Rectal smooth muscle tissue (tissue), 1 donor: ENCODE measurements at regions not wholly inside any gene's neighbourhood (a gene's known extent, or its start where the extent isn't known, plus 50 kb on each side); places are given as distances from the start of the nearest gene placed in this dataset.
A peak's percentile ranks its signal among the peaks of the same experiment; 100 is the strongest.

ENCODE experiments used
- H3K27ac ChIP-seq: one replicate; pipeline ENCODE4 v1.7.0; 2013; ENCODE audit warnings: low read depth, low read length, inconsistent platforms
- H3K27me3 ChIP-seq: one replicate; pipeline ENCODE4 v1.7.0; 2013; ENCODE audit warnings: low read length; ENCODE audit not compliant: control insufficient read depth, insufficient read depth
- H3K36me3 ChIP-seq: one replicate; pipeline ENCODE4 v1.7.0; 2013; ENCODE audit warnings: low read length; ENCODE audit not compliant: control insufficient read depth, insufficient read depth
- H3K4me1 ChIP-seq: one replicate; pipeline ENCODE4 v1.7.0; 2013; ENCODE audit warnings: low read length; ENCODE audit not compliant: control insufficient read depth, insufficient read depth
- H3K4me3 ChIP-seq: one replicate; pipeline ENCODE4 v1.7.0; 2013; ENCODE audit warnings: low read length
- H3K9ac ChIP-seq: one replicate; pipeline ENCODE4 v1.7.0; 2013; ENCODE audit warnings: low read length

- Histone ChIP-seq H3K4me1 (no peaks in the 10 kb centered on the region), H3K4me3 (no peak overlapping the region), H3K27me3 (no peaks in the 10 kb centered on the region), H3K36me3 (no peaks in the 10 kb centered on the region), H3K9ac (no peak overlapping the region), H3K27ac (no peak overlapping the region)
Measured at GRCh38 chrX:38893441-38893840, 92.2 kb downstream of the MID1IP1 start.

DNA sequence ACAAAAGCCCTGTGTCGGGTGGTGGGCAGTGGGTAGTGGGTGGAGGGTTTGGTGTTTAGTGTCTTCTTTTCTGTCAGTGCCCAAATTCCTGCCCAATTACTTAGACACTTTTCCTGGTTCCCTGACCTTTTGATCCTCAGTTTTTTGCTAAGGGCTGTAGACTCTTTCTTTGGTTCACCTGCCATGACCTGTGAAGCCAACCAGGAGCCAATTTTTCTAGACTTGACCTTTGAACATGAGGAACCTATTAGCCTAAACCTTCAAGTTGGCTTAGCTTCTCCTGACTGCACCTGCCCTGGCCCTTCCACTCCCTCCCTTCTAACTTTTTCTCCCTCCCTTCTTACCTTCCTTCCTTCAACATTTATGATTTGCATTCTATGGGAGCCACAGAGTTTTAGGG, 94.5 kb downstream of the MID1IP1 start:
- Histone ChIP-seq H3K4me1 (no peaks in the 10 kb centered on the region), H3K36me3 (no peaks in the 10 kb centered on the region), H3K27ac (no peak overlapping the region), H3K4me3 (no peak overlapping the region), H3K9ac (no peak overlapping the region), H3K27me3 (no peaks in the 10 kb centered on the region)

DNA sequence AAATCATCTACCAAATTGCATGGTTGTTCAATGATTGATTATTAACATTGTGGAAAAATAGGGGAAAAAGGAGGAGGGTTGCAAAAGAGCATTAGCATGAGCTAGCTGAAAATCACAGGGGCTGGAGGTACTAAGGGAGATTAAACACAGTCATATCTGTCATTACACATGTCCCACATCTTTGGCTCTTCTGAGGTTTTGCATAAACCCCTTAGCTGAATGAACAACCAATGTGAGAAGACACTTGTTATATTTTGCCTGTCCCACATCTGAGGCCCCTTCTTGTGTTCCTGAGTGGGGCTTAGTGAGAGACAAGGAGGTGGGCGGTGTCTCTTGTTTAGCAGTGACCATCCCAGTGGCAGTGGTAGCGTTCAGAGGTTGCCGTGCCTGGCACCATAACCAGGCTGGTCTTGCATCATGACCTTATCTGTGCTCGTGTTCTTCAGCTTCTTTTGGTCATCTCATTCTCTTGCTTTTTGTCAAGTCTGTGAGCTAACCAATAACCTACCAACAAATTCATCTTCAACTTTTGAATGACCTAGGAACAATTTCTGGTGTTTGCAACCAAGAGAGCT, 95.6 kb downstream of the MID1IP1 start:
- no peak overlapping the region for H3K4me3 ChIP-seq
- H3K27ac ChIP-seq, result no peak overlapping the region
- no peaks in the 10 kb centered on the region for H3K27me3 ChIP-seq
- H3K9ac ChIP-seq, result no peak overlapping the region
- H3K36me3 ChIP-seq, result no peaks in the 10 kb centered on the region
- H3K4me1 ChIP-seq, result no peaks in the 10 kb centered on the region

GRCh38 chrX:38898261-38898660, 97.0 kb downstream of the MID1IP1 start:
- no peak overlapping the region for H3K27ac ChIP-seq

DNA sequence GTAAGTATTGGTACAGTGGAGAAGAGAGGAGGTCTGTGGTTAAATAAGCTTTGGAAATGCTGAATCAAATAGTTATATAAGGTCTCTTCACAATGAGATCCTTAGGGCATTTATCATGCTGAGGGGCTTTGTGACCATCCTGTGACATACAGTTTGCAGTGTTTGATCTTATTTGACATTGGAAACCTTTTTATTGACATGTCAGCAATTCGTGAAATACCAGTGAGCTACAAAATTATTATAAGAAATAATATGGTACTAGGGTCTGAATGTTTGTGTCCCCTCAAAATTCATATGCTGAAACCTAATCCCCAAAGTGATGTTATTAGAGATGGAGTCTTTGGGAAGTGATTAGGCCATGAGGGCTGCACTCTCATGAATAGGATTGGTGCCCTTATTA, 98.4 kb downstream of the MID1IP1 start:
- no peaks in the 10 kb centered on the region for H3K27me3 ChIP-seq
- H3K9ac ChIP-seq, result no peak overlapping the region
- H3K36me3 ChIP-seq, result no peaks in the 10 kb centered on the region
- no peak overlapping the region for H3K27ac ChIP-seq
- no peak overlapping the region for H3K4me3 ChIP-seq
- no peaks in the 10 kb centered on the region for H3K4me1 ChIP-seq

More at GRCh38 chrX:38898261-38898660, 97.0 kb downstream of the MID1IP1 start:
- no peaks in the 10 kb centered on the region for H3K36me3 ChIP-seq
- H3K4me1 ChIP-seq, result no peaks in the 10 kb centered on the region
- no peak overlapping the region for H3K9ac ChIP-seq
- no peaks in the 10 kb centered on the region for H3K27me3 ChIP-seq
- H3K4me3 ChIP-seq, result no peak overlapping the region

DNA sequence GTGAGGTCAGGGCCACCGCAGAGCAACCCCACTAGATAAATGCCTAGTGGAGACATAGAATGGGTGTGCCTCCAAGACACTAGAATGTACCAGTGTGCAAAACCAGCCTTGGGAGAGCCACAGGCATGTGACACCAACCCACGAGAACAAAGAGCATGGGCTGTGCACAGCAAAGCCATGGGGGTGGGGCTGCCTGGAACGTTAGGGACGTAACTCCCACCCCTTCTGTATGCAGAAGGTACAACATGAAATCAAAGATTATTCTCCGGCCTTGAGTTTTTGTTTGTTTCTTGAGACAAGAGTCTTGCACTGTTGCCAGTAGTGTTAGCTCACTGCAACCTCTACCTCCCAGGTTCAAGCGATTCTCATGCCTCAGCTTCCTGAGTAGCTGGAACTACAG, 99.5 kb downstream of the MID1IP1 start:
- Histone ChIP-seq H3K27me3 (no peaks in the 10 kb centered on the region), H3K36me3 (no peaks in the 10 kb centered on the region), H3K9ac (no peak overlapping the region), H3K27ac (no peak overlapping the region), H3K4me3 (no peak overlapping the region), H3K4me1 (no peaks in the 10 kb centered on the region)

DNA sequence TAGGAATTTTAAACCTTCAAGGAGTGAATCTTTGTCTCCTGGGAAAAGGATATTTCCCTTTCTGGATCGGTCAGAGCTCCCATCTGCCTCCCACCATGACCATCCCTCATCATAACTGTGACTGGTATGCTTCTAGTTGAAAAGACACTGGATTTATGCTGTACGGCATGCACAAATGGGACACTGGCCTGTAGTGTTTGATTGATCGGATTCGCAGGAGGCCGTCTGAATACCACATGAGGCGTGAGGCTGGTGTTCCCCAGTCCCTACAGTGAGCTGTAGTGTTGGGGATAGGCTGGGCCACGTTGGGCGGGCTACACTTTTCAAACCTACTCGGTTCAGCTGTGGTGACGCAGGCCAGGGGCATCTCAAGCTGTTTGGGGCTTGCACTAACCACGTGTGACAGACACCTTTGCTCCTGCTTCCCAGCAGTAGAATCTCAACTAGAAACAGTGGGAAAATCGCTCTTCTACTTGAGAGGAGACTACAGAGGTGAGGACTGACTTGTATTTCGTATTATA, 101.8 kb downstream of the MID1IP1 start:
- no peak overlapping the region for H3K4me3 ChIP-seq
- no peak overlapping the region for H3K9ac ChIP-seq
- no peaks in the 10 kb centered on the region for H3K36me3 ChIP-seq
- no peaks in the 10 kb centered on the region for H3K4me1 ChIP-seq
- no peak overlapping the region for H3K27ac ChIP-seq
- H3K27me3 ChIP-seq, result no peaks in the 10 kb centered on the region

DNA sequence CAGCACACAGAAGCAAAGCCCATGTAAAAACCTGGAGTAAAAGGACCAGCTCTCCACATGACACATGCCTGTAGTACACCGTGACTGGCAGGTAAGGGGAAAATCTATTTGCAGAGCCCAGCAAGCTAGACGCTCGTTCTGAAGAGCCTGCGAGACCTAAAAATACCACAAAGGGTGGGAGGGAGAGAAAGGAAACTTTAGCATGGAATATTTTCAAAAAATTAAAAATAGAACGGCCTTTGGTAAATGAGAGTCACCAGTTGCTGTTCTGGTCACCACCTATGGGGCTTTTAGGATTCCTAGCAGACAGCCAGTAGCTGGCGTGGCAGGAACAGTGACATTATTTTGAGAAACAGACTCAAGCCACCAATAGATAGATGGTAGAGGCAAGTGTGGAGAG, 115.5 kb downstream of the MID1IP1 start:
- Histone ChIP-seq H3K4me3 (no peak overlapping the region), H3K9ac (no peak overlapping the region), H3K27ac (no peak overlapping the region), H3K27me3 (no peaks in the 10 kb centered on the region), H3K36me3 (no peaks in the 10 kb centered on the region), H3K4me1 (no peaks in the 10 kb centered on the region)

- Histone ChIP-seq H3K4me1 (no peaks in the 10 kb centered on the region), H3K27me3 (no peaks in the 10 kb centered on the region), H3K27ac (no peak overlapping the region), H3K4me3 (no peak overlapping the region), H3K36me3 (no peaks in the 10 kb centered on the region), H3K9ac (no peak overlapping the region)
Measured at GRCh38 chrX:38917954-38918353, 116.7 kb downstream of the MID1IP1 start.

DNA sequence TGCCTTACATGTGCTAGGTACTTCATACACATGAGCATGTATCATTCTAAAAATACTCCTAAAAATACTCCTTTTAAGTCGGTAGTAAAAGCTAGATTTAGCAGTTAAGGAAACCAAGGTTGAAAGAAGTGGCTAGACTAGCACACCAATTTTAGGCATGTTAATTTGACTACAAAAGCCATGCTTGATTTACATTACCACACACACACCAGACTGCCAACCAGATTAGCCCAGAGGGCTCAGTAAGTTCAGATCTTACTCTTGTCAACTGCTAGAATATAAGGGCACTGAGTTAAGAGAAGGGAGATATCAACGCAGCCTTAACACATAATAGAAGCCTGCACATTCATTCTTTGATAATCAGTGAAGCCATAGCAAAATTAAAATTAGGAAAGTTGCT, 117.9 kb downstream of the MID1IP1 start:
- Histone ChIP-seq H3K27ac (no peak overlapping the region), H3K9ac (no peak overlapping the region), H3K36me3 (no peaks in the 10 kb centered on the region), H3K4me3 (no peak overlapping the region), H3K27me3 (no peaks in the 10 kb centered on the region), H3K4me1 (no peaks in the 10 kb centered on the region)

- Histone ChIP-seq H3K9ac (no peak overlapping the region), H3K36me3 (no peaks in the 10 kb centered on the region), H3K27me3 (no peaks in the 10 kb centered on the region), H3K4me3 (no peak overlapping the region), H3K27ac (no peak overlapping the region), H3K4me1 (no peaks in the 10 kb centered on the region)
Measured at GRCh38 chrX:38919853-38920528, 118.7 kb downstream of the MID1IP1 start.

- Histone ChIP-seq H3K4me3 (no peak overlapping the region), H3K4me1 (no peaks in the 10 kb centered on the region), H3K36me3 (no peaks in the 10 kb centered on the region), H3K9ac (no peak overlapping the region), H3K27me3 (no peaks in the 10 kb centered on the region), H3K27ac (no peak overlapping the region)
Measured at GRCh38 chrX:38923451-38923969, 122.3 kb downstream of the MID1IP1 start.

DNA sequence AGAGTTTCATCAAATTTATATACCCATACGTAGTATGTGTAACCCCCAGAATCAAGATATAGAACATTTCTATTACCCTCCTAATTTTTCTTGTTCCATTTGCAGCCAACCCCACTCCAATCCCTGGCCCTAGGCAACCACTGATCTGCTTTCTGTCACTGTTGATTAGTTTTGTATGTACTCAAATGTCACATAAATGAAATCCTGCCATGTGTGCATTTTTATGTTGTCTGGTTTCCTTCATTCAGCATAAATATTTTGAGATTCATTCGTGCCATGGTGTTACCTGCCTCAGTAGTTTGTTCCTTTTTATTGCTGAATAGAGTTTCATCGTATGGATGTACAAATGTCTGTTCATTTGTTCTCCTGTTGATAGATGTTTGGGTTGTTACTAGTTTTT, 126.3 kb downstream of the MID1IP1 start:
- Histone ChIP-seq H3K4me3 (no peak overlapping the region), H3K27ac (peak overlapping the region; percentile 11), H3K4me1 (peaks cover 4% of the 10 kb centered on the region), H3K9ac (no peak overlapping the region), H3K27me3 (no peaks in the 10 kb centered on the region), H3K36me3 (no peaks in the 10 kb centered on the region)
